GM12891 (cell line): ENCODE measurements at regions not wholly inside any gene's neighbourhood (a gene's known extent, or its start where the extent isn't known, plus 50 kb on each side); places are given as distances from the start of the nearest gene placed in this dataset.

Experiments used
- PAX5 ChIP-seq: IDR thresholded peaks from 2 replicates; pipeline ENCODE4 v1.6.1; 2011; ENCODE audit warnings: low read length, moderate library complexity, mild to moderate bottlenecking; ENCODE audit not compliant: insufficient read depth, severe bottlenecking
- POLR2A ChIP-seq: IDR thresholded peaks from 2 replicates; pipeline ENCODE4 v1.6.1; 2011; ENCODE audit warnings: low read depth, low read length, control low read depth
- POLR2AphosphoS5 ChIP-seq: IDR thresholded peaks from 2 replicates; pipeline ENCODE4 v1.6.1; 2011; ENCODE audit warnings: low read depth, low read length, control low read depth
- POU2F2 ChIP-seq: IDR thresholded peaks from 2 replicates; pipeline ENCODE4 v1.6.1; 2011; ENCODE audit warnings: low read depth, mild to moderate bottlenecking, control low read depth, low read length, moderate library complexity
- SPI1 ChIP-seq: IDR thresholded peaks from 2 replicates; pipeline ENCODE4 v1.6.1; 2011; ENCODE audit warnings: low read depth, low read length, control low read depth
- TAF1 ChIP-seq: IDR thresholded peaks from 2 replicates; pipeline ENCODE4 v1.6.1; 2011; ENCODE audit warnings: low read depth, low read length, control low read depth

DNA sequence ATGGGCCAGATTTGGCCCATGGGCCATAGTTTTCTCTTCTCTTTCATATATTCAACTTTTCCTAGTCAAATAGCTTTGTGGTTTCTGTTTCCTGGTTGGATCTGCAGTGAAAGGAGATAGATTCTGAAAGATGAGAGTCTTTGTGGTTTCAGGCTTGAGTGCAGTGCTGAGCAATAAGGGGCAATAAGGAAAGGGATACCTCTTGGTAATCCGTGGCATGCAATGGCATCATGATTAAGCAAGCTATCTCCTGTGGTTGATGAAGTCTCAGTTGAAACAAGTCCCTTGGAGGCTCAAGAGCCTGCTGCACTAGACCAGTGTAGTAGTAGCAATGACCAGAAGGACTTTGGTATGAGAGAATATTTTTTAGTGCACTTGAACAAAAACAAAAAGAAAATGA is 187.7 kb upstream of the CNTNAP2 start:
- TF ChIP-seq POLR2AphosphoS5 = no peak
- no peak for TF ChIP-seq POLR2A
- TF ChIP-seq TAF1 = no peak
- TF ChIP-seq POU2F2 = no peak
- TF ChIP-seq SPI1 = no peak
- no peak for TF ChIP-seq PAX5
